PC-9 (cell line): ENCODE measurements at regions not wholly inside any gene's neighbourhood (a gene's known extent, or its start where the extent isn't known, plus 50 kb on each side); places are given as distances from the start of the nearest gene placed in this dataset.

ENCODE experiments used
- EZH2 ChIP-seq: fragments of 200-600 bp; sonication (generic); IDR thresholded peaks from 2 replicates; pipeline ENCODE4 v1.8.0; 2017; ENCODE audit warnings: antibody characterized with exemption, low read depth
- TF ChIP-seq, protein P1 (sequence below): fragments of 200-600 bp; sonication (generic); conservative IDR thresholded peaks from 2 replicates; pipeline ENCODE4 v1.6.1; 2017; ENCODE audit warnings: mixed run types, antibody characterized with exemption, mild to moderate bottlenecking, moderate library complexity

DNA sequence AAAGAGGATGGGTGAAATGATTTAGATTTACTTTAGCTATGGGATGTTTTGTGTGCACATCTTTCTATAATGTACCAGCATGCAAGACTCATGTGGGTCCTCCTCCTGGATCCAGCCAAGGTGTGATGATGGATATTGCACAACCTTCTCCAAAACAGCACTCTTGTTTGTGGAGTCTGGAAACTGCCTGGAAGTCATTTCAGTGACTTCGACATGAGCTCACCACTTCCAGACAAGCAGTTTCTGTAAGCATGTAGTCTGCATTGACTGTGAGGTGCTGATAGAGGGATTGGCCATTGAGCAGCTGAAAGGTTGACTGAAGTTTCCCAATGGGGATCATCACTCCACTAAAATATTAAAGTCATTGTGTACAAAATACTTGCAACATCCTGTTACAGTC is 154.0 kb downstream of the TRIB2 start:
- TF ChIP-seq, protein P1, sequence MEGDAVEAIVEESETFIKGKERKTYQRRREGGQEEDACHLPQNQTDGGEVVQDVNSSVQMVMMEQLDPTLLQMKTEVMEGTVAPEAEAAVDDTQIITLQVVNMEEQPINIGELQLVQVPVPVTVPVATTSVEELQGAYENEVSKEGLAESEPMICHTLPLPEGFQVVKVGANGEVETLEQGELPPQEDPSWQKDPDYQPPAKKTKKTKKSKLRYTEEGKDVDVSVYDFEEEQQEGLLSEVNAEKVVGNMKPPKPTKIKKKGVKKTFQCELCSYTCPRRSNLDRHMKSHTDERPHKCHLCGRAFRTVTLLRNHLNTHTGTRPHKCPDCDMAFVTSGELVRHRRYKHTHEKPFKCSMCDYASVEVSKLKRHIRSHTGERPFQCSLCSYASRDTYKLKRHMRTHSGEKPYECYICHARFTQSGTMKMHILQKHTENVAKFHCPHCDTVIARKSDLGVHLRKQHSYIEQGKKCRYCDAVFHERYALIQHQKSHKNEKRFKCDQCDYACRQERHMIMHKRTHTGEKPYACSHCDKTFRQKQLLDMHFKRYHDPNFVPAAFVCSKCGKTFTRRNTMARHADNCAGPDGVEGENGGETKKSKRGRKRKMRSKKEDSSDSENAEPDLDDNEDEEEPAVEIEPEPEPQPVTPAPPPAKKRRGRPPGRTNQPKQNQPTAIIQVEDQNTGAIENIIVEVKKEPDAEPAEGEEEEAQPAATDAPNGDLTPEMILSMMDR: no peak
- no peak for TF ChIP-seq EZH2
